HS-5 (cell line): ENCODE measurements at regions not wholly inside any gene's neighbourhood (a gene's known extent, or its start where the extent isn't known, plus 50 kb on each side); places are given as distances from the start of the nearest gene placed in this dataset.

Experiments
- DNase-seq: peaks from one replicate; pipeline ENCODE4 v3.0.0-alpha.2; 2012; ENCODE audit warnings: low read depth

DNA sequence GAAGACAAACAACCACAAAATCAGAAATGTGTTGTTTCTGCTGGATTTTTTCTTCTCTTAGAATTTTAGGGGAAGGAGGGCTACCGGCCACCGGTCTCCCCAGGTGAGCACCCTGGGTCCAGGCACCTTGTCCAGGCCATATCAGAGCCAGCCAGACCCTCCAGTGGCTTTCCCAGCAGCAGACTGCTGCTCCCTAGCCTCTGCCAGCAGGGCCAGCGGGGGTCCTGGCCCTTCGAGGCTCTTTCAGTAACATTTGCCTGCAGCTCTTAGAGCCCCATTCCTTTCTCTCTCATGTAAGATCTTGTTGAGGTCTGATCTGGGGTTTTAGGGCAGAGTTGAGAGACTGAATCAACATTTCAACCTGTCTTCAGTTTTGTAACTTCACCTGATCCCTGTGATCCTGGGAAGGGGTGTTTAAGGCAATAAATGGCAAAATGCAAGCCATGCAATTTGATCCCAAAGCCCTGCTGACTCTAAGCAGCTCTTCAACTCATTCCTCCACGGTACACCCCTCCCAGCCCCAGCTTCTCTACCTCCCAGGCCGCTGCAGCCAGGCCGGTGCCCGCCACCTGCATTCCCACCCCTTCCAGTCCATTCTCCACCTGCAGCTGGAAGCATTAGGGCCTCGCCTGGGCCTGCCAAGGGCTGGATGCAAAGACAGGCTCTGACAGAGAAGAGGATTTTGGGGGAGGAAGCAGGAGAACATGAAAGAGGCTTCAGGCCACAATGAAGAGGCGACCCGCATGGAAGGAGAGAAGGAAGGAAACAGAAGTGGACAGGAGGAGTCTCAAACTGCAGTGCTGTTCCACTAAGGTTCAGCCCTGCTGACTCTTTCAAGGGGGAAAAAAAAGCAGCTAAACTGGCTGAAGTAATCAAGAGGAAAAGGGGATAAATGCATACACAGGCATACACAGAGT is 113.0 kb upstream of the FGF3 start:
- no peak for DNase-seq

DNA sequence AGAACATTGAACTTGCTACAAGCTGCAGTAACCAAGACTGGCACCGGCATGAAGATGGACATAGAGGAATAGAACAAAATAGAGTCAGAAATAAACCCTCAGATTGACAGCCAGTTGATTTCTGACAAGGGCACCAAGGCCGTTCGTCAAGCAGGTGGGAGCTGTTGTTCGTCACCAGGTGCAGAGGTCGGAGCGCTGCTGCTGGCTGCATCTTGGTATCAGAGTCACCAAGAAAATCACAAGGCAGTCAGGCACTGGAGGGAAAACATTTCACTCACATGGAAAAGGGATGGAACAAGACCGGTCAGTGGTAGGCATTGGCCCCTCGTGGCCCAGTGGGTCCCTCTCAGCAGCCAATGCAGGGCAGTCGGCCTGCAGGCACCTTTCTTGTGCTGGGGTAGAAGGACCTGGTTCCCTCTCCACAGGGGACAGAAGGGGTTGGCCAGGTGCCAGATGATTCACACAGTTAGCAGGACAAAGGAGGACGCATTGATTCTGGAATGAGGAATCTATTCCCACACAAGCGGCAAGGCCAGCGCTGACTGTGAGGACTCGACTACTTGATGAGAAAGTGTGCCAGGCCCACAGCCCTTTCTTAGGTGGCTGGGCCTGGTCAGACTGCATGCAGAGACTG is 115.8 kb upstream of the FGF3 start:
- DNase-seq = no peak

GRCh38 chr11:69935941-69936505 is 116.8 kb upstream of the FGF3 start:
- DNase-seq = no peak

- no peak for DNase-seq
Observed at GRCh38 chr11:69936771-69937170, 117.6 kb upstream of the FGF3 start.

DNA sequence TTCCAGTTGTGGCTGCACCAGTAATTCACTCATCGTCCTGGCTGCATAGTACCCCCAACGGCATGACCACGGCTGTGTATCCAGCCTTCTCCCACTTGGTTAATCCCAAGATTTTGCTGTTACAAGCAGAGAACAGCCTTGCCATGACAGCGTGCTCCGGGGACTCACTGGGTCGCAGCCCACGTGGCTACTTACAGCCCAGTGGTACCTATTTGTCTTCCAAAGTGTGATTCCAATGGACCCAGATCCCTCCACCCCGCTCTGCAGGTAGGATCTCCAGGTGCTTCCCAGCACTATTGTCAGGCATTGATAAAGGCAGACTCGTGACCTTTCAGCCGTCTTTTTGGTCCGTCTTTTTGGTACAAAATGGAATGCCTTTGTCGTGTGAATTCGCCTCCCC is 119.0 kb upstream of the FGF3 start:
- DNase-seq = no peak

DNA sequence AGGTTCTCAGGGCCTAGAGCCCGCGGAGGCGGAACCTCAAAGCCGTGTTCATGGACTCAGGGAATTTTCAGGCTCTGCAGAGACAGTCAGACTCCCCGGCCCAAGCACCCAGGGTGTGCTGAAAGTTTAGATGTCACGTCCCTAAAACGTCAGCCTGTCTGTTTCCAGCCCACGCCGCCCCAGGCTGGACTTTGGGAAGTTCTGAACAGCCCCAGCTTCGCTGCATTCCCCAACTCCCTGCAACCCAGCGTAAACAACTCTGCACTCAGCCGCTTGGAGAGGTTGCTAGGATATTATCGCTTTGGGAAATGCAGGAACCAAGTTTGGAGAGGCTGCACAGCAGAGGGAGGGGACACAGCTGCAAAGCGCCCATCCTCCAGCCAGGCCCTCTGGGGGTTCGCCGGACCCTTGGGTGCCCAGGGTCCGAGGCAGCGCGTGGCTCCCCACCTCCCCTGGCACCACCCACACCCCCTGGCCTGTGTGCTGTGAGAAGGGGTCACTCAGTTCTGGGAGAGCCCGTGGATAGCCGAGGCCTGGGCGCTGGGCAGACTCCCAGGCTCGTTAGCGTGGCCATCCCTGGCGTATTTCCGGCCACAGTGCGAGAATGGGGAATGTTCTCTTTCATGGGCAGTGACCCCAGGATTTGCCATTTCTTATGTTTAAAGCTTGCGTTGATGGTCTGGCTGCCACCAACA is 120.5 kb upstream of the FGF3 start:
- DNase-seq = no peak

- no peak for DNase-seq
Observed at GRCh38 chr11:69940246-69940610, 121.0 kb upstream of the FGF3 start.

- DNase-seq = no peak
Observed at GRCh38 chr11:69941546-69942332, 122.5 kb upstream of the FGF3 start.

DNA sequence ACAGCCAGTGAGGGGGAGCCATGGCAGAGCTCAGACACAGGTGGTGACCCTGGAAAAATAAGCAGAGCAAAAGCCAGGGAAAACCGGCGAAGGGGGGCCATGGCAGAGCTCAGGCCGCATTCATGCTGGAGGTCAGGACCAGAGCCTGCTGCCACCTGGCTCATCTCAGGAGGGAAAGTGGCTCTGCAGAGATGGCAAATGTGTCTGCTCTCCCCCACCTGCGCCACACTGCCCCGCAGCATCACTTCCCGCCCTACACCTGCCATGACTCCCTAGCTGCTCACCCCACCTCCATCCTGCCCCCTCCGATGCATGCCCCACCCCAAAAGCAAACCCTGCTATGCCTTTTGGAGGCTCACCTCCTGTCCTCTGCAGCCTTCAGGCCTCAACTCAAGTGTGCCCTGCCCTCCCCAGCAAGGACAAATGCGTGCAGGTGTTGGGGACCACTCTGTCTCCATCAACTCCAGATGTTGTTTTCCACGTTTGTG is 123.2 kb upstream of the FGF3 start:
- no peak for DNase-seq

GRCh38 chr11:69943066-69943465 is 123.8 kb upstream of the FGF3 start:
- DNase-seq = no peak

- DNase-seq = no peak
Observed at GRCh38 chr11:69943506-69943905, 124.3 kb upstream of the FGF3 start.

- DNase-seq = no peak
Observed at GRCh38 chr11:69944146-69944795, 125.1 kb upstream of the FGF3 start.

DNA sequence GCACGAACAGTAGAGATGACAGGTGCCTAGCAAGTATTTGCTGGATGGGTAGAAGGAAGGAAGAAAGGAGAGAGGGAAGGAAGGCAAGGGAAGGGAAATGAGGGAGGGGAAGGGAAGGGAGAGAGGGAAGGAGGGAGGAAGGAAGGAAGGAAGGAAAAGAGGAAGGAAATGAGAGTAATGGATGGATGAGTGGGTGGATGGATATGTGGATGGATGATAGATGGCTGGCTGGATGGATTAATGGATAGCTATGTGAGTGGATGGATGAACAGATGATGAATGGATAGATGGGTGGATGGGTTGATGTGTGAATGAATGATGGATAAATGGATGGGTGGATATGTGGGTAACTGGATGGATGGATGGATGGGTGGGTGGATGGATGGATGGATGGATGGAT is 125.9 kb upstream of the FGF3 start:
- no peak for DNase-seq

DNA sequence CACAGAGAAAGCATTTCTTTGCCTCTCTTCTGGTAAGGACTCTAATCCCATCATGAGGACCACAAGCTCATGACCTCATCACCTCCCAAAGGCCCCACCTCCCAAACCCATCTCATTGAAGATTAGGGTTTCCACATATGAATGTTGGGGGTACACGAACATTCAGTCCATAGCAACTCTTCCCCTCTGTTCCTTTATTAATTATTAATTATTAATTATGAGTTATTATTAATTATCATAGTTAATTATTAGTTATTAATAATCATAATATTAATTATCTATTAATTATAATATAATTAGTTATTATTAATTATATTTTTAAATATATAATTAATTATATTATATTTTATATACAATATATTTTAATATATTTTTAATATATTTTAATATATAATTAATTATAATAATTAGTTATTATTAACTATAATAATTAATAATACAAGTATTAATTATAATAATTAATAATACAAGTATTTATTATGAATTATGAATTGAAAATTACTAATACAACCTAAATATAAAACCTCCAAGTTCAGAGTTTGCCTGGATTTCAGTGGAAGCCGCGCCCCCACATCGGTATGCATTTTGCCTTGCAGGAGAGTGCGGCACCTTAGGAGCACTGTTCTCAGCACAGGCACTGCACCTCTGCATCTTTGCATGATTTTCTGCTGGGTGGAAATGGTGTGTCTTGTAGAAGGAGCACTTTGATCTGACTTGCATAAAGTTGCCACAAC is 128.0 kb upstream of the FGF3 start:
- DNase-seq = no peak

DNA sequence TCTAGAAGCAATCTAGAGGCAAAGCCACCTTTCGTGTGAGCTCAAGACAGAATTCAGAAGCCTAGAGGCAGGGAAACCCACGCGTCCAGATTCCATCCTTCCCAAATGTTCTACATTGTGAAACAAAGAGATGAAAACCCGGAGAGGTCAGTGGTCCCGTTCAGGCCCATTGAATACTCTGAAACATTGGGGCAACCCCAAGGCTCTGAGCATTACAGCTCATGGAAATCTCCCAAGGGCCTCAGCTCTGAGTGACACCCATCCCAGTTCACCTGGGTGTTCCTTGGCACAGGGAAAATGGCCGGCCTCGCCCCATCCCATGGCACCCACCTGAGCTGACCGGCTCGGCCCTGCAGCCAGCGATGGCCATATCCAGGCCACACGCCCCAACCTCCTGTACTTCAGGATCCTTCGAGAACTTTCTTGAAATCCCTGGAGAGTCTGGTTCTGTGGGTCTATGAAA is 128.6 kb upstream of the FGF3 start:
- DNase-seq = no peak

DNA sequence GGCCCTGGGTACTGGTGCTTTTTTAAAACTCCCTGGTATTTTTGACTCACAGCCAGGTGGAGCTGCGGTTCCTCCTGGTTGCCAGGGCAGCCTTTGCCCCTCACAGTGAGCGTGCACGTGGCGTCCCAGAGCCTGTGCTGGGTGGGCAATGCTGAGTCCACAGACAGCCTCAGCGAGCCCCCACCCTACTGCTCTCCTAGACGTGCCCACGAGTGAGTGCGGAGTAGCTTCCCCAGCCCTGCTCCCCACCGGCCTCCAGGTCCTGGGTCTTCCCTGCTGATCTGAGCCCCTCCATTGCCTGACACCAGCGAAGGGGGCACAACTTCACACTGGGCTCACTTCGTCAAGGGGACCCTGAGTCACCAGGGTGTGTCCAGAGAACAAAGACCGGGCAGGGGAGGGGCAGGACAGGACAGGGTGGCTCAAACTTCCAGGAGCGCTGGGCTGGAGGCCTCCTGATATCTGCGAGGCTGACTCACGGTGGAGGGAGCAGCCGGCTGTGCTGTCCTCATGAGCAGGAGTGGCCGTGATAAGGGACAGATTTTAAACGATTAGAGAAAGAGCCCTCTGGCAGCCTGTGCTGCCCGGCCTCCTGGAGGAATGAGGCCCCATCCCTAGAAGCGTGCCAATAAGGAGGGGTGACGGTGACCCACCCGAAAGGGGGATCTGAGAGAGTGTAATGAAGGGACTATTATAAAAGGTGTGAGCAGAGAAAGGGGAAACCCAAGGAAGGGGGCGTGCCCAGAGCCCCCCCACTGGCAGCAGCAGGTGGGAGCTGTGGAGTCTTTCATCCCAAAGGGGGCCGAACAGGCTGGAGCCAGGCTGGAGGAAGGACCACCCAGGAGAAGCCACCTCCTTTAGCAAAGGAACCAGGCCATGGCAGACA is 129.3 kb upstream of the FGF3 start:
- DNase-seq = no peak

DNA sequence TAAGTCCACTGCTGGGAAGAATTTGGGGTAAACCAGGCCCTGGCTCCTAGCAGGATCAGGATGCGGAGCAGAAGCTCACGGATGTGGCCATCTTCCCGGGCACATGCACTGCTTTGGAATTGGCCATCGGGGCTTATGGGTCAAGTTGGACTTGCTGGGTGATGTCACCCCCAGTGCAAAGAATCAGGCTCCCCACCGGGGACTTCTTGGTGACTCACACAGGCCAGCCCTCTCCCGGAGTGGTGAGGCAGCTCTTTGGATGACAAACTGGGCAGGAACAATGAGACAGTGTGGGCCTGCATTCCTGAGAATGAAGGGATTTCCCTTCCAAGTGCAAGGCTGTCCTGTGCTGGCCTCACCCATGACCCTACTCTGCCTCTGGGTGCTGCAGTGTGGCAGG is 128.8 kb upstream of the ANO1 start:
- peak; percentile 91 for DNase-seq

DNA sequence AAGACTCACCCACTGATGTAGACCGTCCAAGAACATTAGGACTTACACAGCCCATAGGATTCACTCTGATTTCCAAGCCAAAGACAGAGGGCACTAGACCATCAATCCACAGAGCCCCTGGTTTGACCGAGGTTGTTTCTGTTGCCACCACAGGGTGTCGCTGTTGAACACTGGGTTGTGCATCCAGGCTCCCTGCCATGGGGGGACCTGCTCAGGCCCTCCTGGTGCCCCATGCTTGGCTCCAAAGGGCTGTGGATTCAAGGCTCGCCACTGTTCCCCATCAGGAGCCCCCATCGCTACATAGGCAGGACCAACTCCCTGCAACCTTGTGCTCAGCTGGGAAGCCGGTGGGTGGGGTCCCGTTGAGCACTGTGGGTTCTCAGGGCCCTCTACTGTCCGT is 128.0 kb upstream of the ANO1 start:
- DNase-seq = no peak

DNA sequence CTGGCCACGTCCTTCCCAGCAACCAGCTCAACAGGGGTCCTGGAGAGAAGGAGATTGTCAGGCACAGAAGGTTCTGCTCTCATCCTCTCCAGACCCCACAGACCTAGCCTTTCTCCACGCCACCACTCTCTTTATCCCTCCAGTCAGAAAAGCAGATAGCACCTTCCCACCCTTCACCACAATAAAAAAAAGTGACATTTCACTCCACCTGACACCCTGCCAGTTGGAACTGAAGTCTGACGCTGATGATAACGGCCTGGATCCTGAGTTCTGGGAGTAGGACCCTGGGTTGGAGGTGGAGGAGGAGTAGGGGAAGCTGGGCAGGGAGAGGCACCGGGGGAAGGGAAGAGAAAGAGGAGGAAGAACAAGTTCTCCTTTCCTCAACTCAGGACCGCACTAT is 127.5 kb upstream of the ANO1 start:
- DNase-seq = no peak
